Thymus (tissue), 11 donors: ENCODE measurements at regions not wholly inside any gene's neighbourhood (a gene's known extent, or its start where the extent isn't known, plus 50 kb on each side); places are given as distances from the start of the nearest gene placed in this dataset.

Source experiments
- DNase-seq, 9 donors: peaks; one replicate each; pipeline ENCODE4 v3.0.0-alpha.2; 2013; ENCODE audit warnings: low spot score in 9 of 9, low read depth in 6 of 9, missing footprints in 1 of 9
- H3K27ac ChIP-seq, 2 donors: one replicate each; pipeline ENCODE4 v1.5.1; 2013; ENCODE audit warnings: control low read depth in 1 of 2, low read depth in 1 of 2, low read length in 1 of 2, mild to moderate bottlenecking in 1 of 2, moderate library complexity in 1 of 2
- H3K27me3 ChIP-seq, 2 donors: one replicate each; pipeline ENCODE4 v1.5.1; 2013; ENCODE audit warnings: low read length in 1 of 2; ENCODE audit not compliant: control insufficient read depth in 2 of 2, insufficient read depth in 1 of 2
- H3K36me3 ChIP-seq, 2 donors: one replicate each; pipeline ENCODE4 v1.5.1; 2013; ENCODE audit warnings: low read length in 1 of 2, mild to moderate bottlenecking in 1 of 2, moderate library complexity in 1 of 2; ENCODE audit not compliant: control insufficient read depth in 2 of 2, insufficient read depth in 2 of 2
- H3K4me1 ChIP-seq, 2 donors: one replicate each; pipeline ENCODE4 v1.5.1; 2013; ENCODE audit warnings: low read length in 2 of 2; ENCODE audit not compliant: control insufficient read depth in 2 of 2, insufficient read depth in 2 of 2
- H3K4me3 ChIP-seq, 2 donors: one replicate each; pipeline ENCODE4 v1.5.1; 2013; ENCODE audit warnings: low read length in 2 of 2, control low read depth in 1 of 2, mild to moderate bottlenecking in 1 of 2
- H3K9me3 ChIP-seq, 2 donors: one replicate each; pipeline ENCODE4 v1.5.1; 2013; ENCODE audit warnings: low read length in 1 of 2, mild to moderate bottlenecking in 1 of 2; ENCODE audit not compliant: control insufficient read depth in 2 of 2, insufficient read depth in 1 of 2
- WGBS: extraction: QIAGEN DNeasy Blood & Tissue Kit; methylation state at CpG from one replicate; pipeline ENCODE4 v1.1.7; 2013; 5-methylcytosine and 5-hydroxymethylcytosine counted together
- donor health status: healthy.

DNA sequence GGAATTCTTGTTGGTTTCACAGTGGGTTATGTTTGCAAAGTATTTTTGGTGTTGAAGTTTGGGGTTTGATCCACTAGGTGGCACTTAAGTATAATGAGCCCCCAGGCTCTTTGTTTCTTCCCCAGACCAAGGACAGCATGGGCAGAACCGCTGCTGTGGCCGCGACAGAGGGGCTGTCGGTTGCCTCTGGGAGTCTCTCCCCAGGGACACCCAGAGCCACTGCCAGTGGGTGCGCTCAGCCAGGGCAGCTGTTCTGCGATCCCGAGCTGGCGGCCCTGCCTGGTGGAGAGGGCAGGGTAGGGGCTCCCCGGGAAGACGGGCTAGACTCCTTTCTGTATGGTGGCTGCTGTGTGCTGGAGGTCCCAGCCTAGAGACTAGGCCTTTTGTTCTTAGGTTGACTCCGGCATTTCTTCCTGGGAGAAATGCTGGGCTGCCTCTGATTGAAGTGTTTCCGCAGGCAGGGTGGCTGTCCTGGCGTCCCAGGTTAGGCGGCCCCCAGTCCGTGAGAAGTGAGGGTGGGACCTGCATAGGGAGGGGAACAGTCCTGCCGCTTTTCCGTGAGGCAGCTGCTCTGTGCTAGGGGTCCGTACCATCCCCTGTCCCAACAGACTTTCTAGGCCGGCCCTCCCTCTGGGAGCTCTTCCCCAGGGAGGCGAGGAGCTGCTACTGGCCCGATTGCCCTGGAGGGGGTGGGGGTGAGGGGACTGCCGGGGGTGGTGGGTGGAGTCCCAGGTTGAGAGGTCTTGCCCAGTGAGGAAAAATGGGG is 253.1 kb upstream of the PELI2 start:
- Histone ChIP-seq H3K4me1 (no peaks in the 10 kb centered on the region), H3K9me3 (peaks cover 0 to 7% of the 10 kb centered on the region in 2 donors), H3K4me3 (no peak overlapping the region), H3K36me3 (no peaks in the 10 kb centered on the region), H3K27ac (no peak overlapping the region), H3K27me3 (no peaks in the 10 kb centered on the region)
- WGBS = 97% methylated on average over 22 of the region's 22 CpGs
- no peak for DNase-seq

DNA sequence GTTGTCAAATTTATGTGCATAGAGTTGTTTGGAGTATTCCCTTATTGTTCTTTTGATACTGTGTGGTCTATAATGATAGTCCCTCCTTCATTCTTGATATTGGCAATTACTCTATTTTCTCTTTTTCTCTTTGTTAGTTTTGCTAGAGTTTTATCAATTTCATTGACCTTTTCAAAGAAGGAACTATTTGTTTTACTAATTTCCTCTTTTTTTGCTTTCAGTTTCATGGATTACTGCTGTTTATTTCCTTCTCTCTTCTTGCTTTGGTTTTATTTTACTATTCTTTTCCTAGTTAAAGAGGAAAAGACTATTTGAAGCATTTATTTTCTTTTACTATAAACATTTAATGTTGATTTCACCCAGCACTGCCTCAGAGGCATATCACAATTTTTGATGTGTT is 250.9 kb upstream of the PELI2 start:
- Histone ChIP-seq H3K4me3 (no peak overlapping the region), H3K4me1 (no peaks in the 10 kb centered on the region), H3K36me3 (no peaks in the 10 kb centered on the region), H3K27me3 (no peaks in the 10 kb centered on the region), H3K27ac (no peak overlapping the region), H3K9me3 (peaks cover 0 to 3% of the 10 kb centered on the region in 2 donors)
- DNase-seq = no peak

GRCh38 chr14:55867719-55868118 is 250.5 kb upstream of the PELI2 start:
- Histone ChIP-seq H3K27me3 (no peaks in the 10 kb centered on the region), H3K36me3 (no peaks in the 10 kb centered on the region), H3K9me3 (peaks cover 0 to 3% of the 10 kb centered on the region in 2 donors), H3K27ac (no peak overlapping the region), H3K4me1 (no peaks in the 10 kb centered on the region), H3K4me3 (no peak overlapping the region)
- WGBS = 90% methylated on average over 1 of the region's 1 CpG
- no peak for DNase-seq

DNA sequence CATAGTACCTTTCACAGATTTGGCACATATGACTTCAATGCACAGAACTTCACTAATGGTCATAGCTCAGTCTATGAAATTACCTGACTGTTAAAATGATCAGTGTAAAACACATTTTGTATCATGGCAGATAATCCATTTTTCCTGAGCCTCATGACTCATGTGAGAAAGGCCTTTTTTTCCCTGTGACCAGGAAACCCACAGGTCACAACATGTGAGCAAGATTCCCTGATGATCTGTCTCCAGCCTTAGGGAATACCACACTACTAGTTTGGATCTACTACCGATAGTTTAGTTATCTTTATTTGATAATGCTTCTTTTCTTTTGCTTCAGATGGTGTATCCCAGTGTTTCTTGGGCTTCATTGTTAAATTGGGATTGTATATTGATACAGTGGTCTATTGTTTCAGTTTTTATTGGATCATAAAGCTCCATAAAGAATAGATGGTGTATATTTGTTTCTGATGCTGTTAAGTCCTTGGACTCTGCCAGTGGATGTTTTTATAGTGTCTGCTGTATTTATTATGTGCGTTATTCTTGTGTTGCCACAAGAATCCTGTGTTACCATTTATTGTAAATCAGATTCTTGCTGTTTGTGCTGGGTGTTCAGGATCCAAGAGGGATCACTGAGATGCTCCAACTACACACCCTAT is 248.7 kb upstream of the PELI2 start:
- H3K4me3 ChIP-seq = no peak overlapping the region
- H3K27me3 ChIP-seq = no peaks in the 10 kb centered on the region
- no peak overlapping the region for H3K27ac ChIP-seq
- H3K4me1 ChIP-seq = no peaks in the 10 kb centered on the region
- H3K9me3 ChIP-seq = peaks cover 0 to 3% of the 10 kb centered on the region in 2 donors
- no peak for DNase-seq
- H3K36me3 ChIP-seq = no peaks in the 10 kb centered on the region
- WGBS = over 99% methylated on average over 2 of the region's 2 CpGs

DNA sequence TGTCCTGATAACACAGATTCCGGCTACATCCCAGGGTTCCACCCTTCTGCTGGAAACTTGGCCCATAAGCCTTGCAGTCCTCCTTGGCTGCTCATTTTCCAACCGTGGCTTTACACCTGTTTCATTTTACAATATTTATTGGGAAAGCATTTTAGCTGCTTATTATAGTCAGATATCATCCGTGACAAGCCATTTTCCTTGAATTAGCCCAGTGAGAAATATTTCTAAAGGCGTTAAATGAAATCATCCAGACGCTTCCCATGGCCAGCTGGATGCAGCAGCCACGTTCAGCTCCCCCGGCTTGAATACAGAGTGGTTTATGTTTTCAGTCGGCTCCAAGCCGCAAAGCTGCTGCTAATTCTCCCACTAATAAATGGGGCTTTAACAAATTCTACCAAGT is 245.0 kb upstream of the PELI2 start:
- no peak for DNase-seq
- Histone ChIP-seq H3K4me1 (no peaks in the 10 kb centered on the region), H3K36me3 (no peaks in the 10 kb centered on the region), H3K27ac (no peak overlapping the region), H3K4me3 (no peak overlapping the region), H3K27me3 (peaks cover 0 to 2% of the 10 kb centered on the region in 2 donors), H3K9me3 (no peaks in the 10 kb centered on the region)
- WGBS = 84% methylated on average over 9 of the region's 9 CpGs

GRCh38 chr14:55874785-55875184 is 243.4 kb upstream of the PELI2 start:
- Histone ChIP-seq H3K4me1 (no peaks in the 10 kb centered on the region), H3K36me3 (no peaks in the 10 kb centered on the region), H3K27me3 (peaks cover 0 to 4% of the 10 kb centered on the region in 2 donors), H3K4me3 (no peak overlapping the region), H3K27ac (no peak overlapping the region), H3K9me3 (no peaks in the 10 kb centered on the region)
- DNase-seq = no peak
- 88% methylated on average over 10 of the region's 10 CpGs for WGBS

- H3K27me3 ChIP-seq = peaks cover 0 to 4% of the 10 kb centered on the region in 2 donors
- no peaks in the 10 kb centered on the region for H3K36me3 ChIP-seq
- no peak for DNase-seq
- no peaks in the 10 kb centered on the region for H3K9me3 ChIP-seq
- no peak overlapping the region for H3K27ac ChIP-seq
- WGBS = 90% methylated on average over 7 of the region's 7 CpGs
- no peaks in the 10 kb centered on the region for H3K4me1 ChIP-seq
- no peak overlapping the region for H3K4me3 ChIP-seq
Measured at GRCh38 chr14:55877942-55878341, 240.3 kb upstream of the PELI2 start.

DNA sequence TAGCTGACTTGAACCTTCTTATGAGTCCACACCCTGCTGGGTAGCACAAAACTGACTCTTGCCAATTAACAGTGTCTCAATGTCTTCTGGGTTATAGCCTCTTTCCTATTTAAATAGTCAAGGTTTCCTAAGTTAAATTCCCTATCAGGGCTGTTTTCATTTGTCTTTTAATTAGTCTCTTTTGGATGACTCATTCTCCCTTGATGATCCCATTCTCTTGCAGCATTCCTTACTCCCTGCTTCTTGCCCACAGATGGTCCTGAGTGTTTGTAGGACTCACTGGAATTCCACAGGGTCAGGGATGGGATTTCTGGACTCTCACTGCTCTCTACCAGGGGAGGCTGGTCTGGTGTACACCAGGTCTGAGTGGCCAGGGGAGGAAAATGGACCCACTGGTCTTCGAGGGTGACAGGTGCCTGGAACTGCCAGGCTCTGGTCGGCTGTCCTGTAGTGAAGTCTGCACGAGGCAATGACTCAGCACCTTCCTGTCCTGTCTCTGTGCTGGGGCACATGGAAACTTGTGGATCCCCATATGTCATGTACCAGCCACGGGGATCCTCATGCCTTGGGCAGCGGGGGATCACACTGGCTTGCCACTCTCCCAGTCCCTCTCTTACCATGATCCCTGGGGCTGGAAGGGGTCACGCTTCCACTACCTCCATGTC is 236.5 kb upstream of the PELI2 start:
- Histone ChIP-seq H3K4me1 (no peaks in the 10 kb centered on the region), H3K36me3 (no peaks in the 10 kb centered on the region), H3K9me3 (no peaks in the 10 kb centered on the region), H3K27me3 (peaks cover 0 to 4% of the 10 kb centered on the region in 2 donors), H3K4me3 (no peak overlapping the region), H3K27ac (no peak overlapping the region)
- DNase-seq = no peak
- WGBS = 74% methylated on average over 6 of the region's 6 CpGs

GRCh38 chr14:55884819-55885218 is 233.4 kb upstream of the PELI2 start:
- no peaks in the 10 kb centered on the region for H3K4me1 ChIP-seq
- WGBS = 94% methylated on average over 4 of the region's 4 CpGs
- H3K9me3 ChIP-seq = no peaks in the 10 kb centered on the region
- no peaks in the 10 kb centered on the region for H3K27me3 ChIP-seq
- no peak for DNase-seq
- no peaks in the 10 kb centered on the region for H3K36me3 ChIP-seq
- H3K4me3 ChIP-seq = no peak overlapping the region
- no peak overlapping the region for H3K27ac ChIP-seq
